KMS-11 (cell line): ENCODE measurements at regions not wholly inside any gene's neighbourhood (a gene's known extent, or its start where the extent isn't known, plus 50 kb on each side); places are given as distances from the start of the nearest gene placed in this dataset.

Experiments
- H2AFZ ChIP-seq: fragments of 200-600 bp; sonication (generic); 2 replicates; pipeline ENCODE4 v1.6.1; 2016; ENCODE audit warnings: antibody characterized with exemption, mixed run types, low read depth
- H3K27ac ChIP-seq: fragments of 200-600 bp; sonication (generic); 2 replicates; pipeline ENCODE4 v1.6.1; 2016; ENCODE audit warnings: mild to moderate bottlenecking, mixed run types
- H3K27me3 ChIP-seq: fragments of 200-600 bp; sonication (generic); 2 replicates; pipeline ENCODE4 v1.6.1; 2017; ENCODE audit warnings: mild to moderate bottlenecking, low read depth, mixed run types, moderate library complexity; ENCODE audit not compliant: insufficient read depth
- H3K36me3 ChIP-seq: fragments of 200-600 bp; sonication (generic); 2 replicates; pipeline ENCODE4 v1.6.1; 2017; ENCODE audit warnings: mild to moderate bottlenecking, mixed run types; ENCODE audit not compliant: insufficient read depth
- H3K4me1 ChIP-seq: fragments of 200-600 bp; sonication (generic); 2 replicates; pipeline ENCODE4 v1.6.1; 2016; ENCODE audit warnings: mild to moderate bottlenecking, low read depth, mixed run types; ENCODE audit not compliant: poor library complexity, severe bottlenecking
- H3K4me2 ChIP-seq: fragments of 200-600 bp; sonication (generic); 2 replicates; pipeline ENCODE4 v1.7.0; 2016; ENCODE audit warnings: mild to moderate bottlenecking, mixed run types
- H3K4me3 ChIP-seq: fragments of 200-600 bp; sonication (generic); IDR thresholded peaks from 2 replicates; pipeline ENCODE4 v1.6.1; 2017; ENCODE audit warnings: low read depth, low read length, mixed read lengths; ENCODE audit not compliant: insufficient read depth
- H3K79me2 ChIP-seq: fragments of 200-600 bp; sonication (generic); 2 replicates; pipeline ENCODE4 v1.6.1; 2016; ENCODE audit warnings: low read depth, mixed run types; ENCODE audit not compliant: insufficient read depth
- H3K9ac ChIP-seq: fragments of 200-600 bp; sonication (generic); 2 replicates; pipeline ENCODE4 v1.6.1; 2016; ENCODE audit warnings: mild to moderate bottlenecking, mixed run types
- H4K20me1 ChIP-seq: fragments of 200-600 bp; sonication (generic); 2 replicates; pipeline ENCODE4 v1.6.1; 2016; ENCODE audit warnings: mild to moderate bottlenecking, mixed run types; ENCODE audit not compliant: insufficient read depth
- CTCF ChIP-seq: fragments of 200-600 bp; sonication (generic); conservative IDR thresholded peaks from 2 replicates; pipeline ENCODE4 v1.6.1; 2017; ENCODE audit warnings: low read depth, mild to moderate bottlenecking, antibody characterized with exemption, low read length, moderate library complexity, mixed read lengths

- no peaks in the 10 kb centered on the region for H3K4me1 ChIP-seq
- no peaks in the 10 kb centered on the region for H4K20me1 ChIP-seq
- no peak for TF ChIP-seq CTCF
- no peaks in the 10 kb centered on the region for H3K27me3 ChIP-seq
- no peak overlapping the region for H3K4me2 ChIP-seq
- H3K79me2 ChIP-seq = no peaks in the 10 kb centered on the region
- no peaks in the 10 kb centered on the region for H3K36me3 ChIP-seq
- H2AFZ ChIP-seq = no peak overlapping the region
- H3K27ac ChIP-seq = no peak overlapping the region
- H3K9ac ChIP-seq = no peak overlapping the region
- H3K4me3 ChIP-seq = no peak overlapping the region
These were observed 522.4 kb downstream of the HDGFL1 start for GRCh38 chr6:23091795-23092194.

- H3K4me3 ChIP-seq = no peak overlapping the region
- no peak overlapping the region for H3K4me2 ChIP-seq
- no peaks in the 10 kb centered on the region for H3K27me3 ChIP-seq
- no peak overlapping the region for H3K27ac ChIP-seq
- no peaks in the 10 kb centered on the region for H3K36me3 ChIP-seq
- no peak overlapping the region for H3K9ac ChIP-seq
- H3K79me2 ChIP-seq = no peaks in the 10 kb centered on the region
- H3K4me1 ChIP-seq = no peaks in the 10 kb centered on the region
- H4K20me1 ChIP-seq = no peaks in the 10 kb centered on the region
- no peak for TF ChIP-seq CTCF
- H2AFZ ChIP-seq = no peak overlapping the region
These were observed 527.5 kb downstream of the HDGFL1 start for GRCh38 chr6:23096876-23097275.

GRCh38 chr6:23097566-23097965 lies 528.2 kb downstream of the HDGFL1 start:
- TF ChIP-seq CTCF = no peak
- Histone ChIP-seq H3K4me3 (no peak overlapping the region), H3K27me3 (no peaks in the 10 kb centered on the region), H3K36me3 (no peaks in the 10 kb centered on the region), H2AFZ (no peak overlapping the region), H3K4me2 (no peak overlapping the region), H3K9ac (no peak overlapping the region), H3K4me1 (no peaks in the 10 kb centered on the region), H3K27ac (no peak overlapping the region), H3K79me2 (no peaks in the 10 kb centered on the region), H4K20me1 (no peaks in the 10 kb centered on the region)

GRCh38 chr6:23106951-23107350 lies 537.6 kb downstream of the HDGFL1 start:
- no peaks in the 10 kb centered on the region for H3K4me1 ChIP-seq
- no peaks in the 10 kb centered on the region for H4K20me1 ChIP-seq
- no peak overlapping the region for H3K9ac ChIP-seq
- H3K79me2 ChIP-seq = no peaks in the 10 kb centered on the region
- no peaks in the 10 kb centered on the region for H3K27me3 ChIP-seq
- no peak overlapping the region for H3K27ac ChIP-seq
- TF ChIP-seq CTCF = no peak
- H2AFZ ChIP-seq = no peak overlapping the region
- H3K4me2 ChIP-seq = no peak overlapping the region
- no peak overlapping the region for H3K4me3 ChIP-seq
- no peaks in the 10 kb centered on the region for H3K36me3 ChIP-seq

GRCh38 chr6:23111984-23112383 lies 542.6 kb downstream of the HDGFL1 start:
- Histone ChIP-seq H3K4me3 (no peak overlapping the region), H4K20me1 (no peaks in the 10 kb centered on the region), H3K27me3 (no peaks in the 10 kb centered on the region), H3K9ac (no peak overlapping the region), H3K4me1 (no peaks in the 10 kb centered on the region), H3K79me2 (no peaks in the 10 kb centered on the region), H3K27ac (no peak overlapping the region), H3K4me2 (no peak overlapping the region), H3K36me3 (no peaks in the 10 kb centered on the region), H2AFZ (no peak overlapping the region)
- TF ChIP-seq CTCF = no peak
